Stomach (tissue), 4 donors: ENCODE measurements at regions not wholly inside any gene's neighbourhood (a gene's known extent, or its start where the extent isn't known, plus 50 kb on each side); places are given as distances from the start of the nearest gene placed in this dataset.

ENCODE experiments used
- CTCF ChIP-seq, 7 experiments: fragments of 450-650 bp in 4 of 7; fragments of 200-600 bp in 3 of 7; sonication (generic) in 3 of 7; IDR thresholded peaks; one replicate each; pipeline ENCODE4 v1.5.1; 2016 to 2019; ENCODE audit warnings: antibody characterized with exemption in 7 of 7, control low read depth in 2 of 7, mild to moderate bottlenecking in 1 of 7
- POLR2A ChIP-seq, 4 donors: fragments of 450-650 bp; IDR thresholded peaks; one replicate each; pipeline ENCODE4 v1.6.1; 2016; ENCODE audit warnings: antibody characterized with exemption in 4 of 4, control low read depth in 2 of 4, mild to moderate bottlenecking in 1 of 4, moderate library complexity in 1 of 4
- POLR2AphosphoS5 ChIP-seq, 3 donors: sonication (generic); formaldehyde crosslinking; IDR thresholded peaks; one replicate each; pipeline ENCODE4 v1.6.1; 2016; ENCODE audit warnings: antibody characterized with exemption in 3 of 3

- TF ChIP-seq POLR2A (IDR thresholded peaks at IDR 0.05) = no peak
- no peak for TF ChIP-seq CTCF (IDR thresholded peaks at IDR 0.05)
- no peak for TF ChIP-seq POLR2AphosphoS5 (IDR thresholded peaks at IDR 0.05)
Observed at GRCh38 chr4:165766018-165766417, 107.0 kb upstream of the TLL1 start.
